GM21717 (cell line): ENCODE measurements at regions not wholly inside any gene's neighbourhood (a gene's known extent, or its start where the extent isn't known, plus 50 kb on each side); places are given as distances from the start of the nearest gene placed in this dataset.
"Not testable (repeated sequence)": the region's sequence is repeated elsewhere in the genome, so short reads cannot be mapped to it uniquely, and the experiment has no call there.

Experiments
- ATAC-seq: cut with Tn5 transposase; IDR thresholded peaks from one replicate; pipeline ENCODE4 v1.9.1; 2021; ENCODE audit warnings: mild to moderate bottlenecking, moderate library complexity; ENCODE audit not compliant: unreplicated experiment

DNA sequence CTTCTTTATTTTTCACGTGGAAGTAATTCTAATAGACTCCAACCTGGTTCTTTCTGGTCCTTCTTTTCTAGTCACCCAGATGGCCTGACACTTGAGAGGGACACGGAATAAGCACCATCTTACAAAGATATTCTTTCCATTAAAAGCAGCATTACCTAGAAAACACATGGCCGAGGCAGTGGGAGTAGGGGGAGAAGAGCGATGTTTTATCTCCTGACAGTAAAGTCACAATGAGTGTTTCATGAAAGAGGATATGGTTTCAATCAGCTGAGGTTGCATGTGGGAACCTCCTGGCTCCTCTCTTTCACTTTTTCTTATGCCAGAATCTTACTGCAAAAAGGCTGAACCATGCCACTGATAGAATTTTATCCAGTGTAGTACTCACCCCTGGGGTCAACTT is 288.8 kb upstream of the SPAG17 start:
- ATAC-seq: no peak

DNA sequence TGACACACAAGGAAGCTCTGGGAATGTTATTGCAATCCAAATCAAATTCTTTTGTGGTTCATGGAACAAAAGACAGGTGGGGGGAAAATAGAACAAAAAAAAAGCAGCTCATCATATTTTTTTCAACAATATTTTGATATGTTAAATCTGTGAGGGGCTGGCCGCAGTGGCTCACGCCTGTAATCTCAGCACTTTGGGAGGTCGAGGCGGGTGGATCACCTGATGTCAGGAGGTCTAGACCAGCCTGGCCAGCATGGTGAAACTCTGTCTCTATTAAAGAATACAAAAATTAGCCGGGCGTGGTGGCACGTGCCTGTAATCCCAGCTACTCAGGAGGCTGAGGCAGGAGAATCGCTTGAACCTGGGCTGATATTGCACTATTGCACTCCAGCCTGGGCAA is 279.4 kb upstream of the SPAG17 start:
- ATAC-seq: not testable (repeated sequence)

DNA sequence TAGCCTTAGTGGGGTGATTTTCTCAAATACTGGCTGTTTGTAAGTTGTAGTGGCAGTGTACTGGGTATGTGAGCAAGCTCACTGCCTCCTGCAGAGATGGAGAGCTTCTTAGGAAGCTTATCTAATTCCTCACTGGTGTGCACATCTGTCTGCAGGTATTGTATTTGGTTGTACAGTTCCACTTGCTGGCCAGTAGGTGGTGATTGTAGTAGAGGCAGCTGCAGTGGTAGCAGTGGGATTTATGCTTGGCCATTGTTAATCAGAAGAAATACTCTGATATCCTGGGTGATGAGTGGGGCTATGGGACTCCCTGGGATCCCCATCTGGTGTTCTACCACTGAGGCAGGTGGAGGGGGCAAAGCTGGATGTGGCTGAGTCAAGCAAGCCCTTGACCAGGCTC is 276.1 kb upstream of the SPAG17 start:
- ATAC-seq: no peak

DNA sequence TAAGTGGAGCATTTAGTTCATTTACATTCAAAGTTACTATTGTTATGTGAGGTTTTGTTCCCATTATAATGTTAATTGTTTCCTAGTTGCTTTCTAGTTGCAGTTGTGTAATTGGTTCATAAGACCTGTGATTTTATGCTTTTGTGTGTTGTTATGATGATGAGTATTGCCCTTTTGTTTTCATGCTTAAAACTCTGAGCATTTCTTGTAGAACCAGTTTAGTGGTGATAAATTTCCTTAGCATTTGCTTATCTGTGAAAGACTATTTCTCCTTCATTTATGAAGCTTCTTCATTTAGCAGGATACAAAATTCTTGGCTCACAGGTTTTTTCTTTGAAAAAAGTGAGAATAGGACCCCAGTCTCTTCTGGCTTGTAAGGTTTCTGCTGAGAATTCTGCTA is 274.8 kb upstream of the SPAG17 start:
- no peak for ATAC-seq

DNA sequence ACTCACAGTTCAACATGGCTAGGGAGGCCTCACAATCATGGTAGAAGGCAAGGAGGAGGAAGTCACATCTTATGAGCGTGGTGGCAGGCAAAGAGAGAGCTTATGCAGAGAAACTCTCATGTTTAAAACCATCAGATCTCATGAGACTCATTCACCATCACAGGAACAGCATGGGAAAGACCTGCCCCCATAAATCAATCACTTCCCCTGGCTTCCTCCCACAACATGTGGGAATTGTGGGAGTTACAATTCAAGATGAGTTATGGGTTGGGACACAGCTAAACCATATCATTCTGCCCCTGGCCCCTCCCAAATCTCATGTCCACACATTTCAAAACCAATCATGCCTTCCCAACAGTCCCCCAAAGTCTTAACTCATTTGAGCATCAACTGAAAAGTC is 268.8 kb upstream of the SPAG17 start:
- not testable (repeated sequence) for ATAC-seq

DNA sequence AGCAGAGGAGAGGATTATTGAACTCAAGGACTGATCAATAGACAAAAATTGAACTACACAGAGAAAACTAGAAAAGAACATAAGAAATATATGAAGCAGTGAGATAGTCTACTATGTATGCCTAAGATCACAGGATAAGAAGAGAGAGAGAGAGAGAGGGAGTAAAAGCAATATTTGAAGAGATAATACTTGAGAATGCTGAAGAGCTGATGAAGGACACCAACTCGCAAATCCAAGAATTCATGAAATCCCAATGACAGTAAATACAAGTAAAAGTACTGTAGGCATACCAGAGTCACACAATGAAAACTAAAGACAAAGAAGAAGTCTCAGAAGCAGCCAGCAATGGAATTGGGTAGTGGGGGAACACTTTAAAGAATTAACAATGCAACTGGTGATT is 260.1 kb upstream of the SPAG17 start:
- no peak for ATAC-seq

DNA sequence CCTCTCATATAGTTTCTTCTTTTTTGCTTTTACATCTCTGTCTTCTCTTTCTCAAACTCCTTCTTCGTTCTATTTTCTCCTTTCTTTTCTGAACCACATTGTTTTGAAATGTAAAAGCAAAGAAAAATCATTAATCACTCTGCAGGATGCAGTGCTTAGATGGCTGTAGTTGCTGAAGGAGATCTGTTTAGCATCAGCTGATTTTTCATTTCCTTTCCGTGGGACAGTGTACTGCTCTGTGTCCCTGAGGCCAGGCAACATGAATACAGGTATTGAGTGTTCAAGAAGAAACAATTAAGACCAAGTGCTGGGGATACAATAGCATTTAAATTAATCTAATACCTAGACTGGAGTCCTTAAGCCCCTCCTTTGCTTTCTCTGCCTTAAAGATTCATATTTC is 257.2 kb upstream of the SPAG17 start:
- no peak for ATAC-seq

DNA sequence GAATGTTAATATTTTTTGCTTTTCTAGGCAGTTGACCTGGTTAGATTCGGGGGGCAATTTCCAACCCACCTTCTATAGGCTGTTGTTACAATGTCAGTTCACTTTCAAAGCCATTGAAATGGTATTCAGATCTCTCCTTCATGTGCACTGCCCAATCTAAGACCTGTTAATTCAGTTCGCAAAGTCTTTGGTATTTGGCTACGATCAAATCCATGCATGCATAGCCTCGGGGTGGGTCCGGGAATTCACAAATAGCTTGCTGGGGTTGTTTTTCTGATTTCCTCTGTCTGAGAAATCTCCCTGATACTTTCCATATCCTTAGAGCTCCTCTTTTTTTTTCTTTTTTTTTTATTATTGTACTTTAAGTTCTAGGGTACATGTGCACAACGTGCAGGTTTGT is 252.6 kb upstream of the SPAG17 start:
- ATAC-seq: no peak

DNA sequence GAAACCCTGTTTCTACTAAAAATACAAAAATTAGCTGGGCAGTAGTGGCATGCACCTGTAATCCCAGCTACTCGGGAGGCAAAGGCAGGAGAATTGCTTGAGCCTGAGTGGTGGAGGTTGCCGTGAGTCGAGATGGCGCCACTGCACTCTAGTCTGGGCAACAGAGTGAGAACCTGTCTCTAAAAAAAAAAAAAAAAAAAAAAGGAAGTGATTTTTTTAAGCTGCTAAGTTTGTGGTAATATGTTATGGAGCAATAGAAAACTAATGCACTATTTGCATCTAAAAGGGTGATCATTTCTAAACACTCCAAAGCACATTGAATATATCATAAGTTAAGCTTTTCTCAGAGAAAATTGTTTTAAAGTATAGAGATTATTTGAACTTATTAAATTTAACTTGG is 244.8 kb upstream of the SPAG17 start:
- no peak for ATAC-seq

DNA sequence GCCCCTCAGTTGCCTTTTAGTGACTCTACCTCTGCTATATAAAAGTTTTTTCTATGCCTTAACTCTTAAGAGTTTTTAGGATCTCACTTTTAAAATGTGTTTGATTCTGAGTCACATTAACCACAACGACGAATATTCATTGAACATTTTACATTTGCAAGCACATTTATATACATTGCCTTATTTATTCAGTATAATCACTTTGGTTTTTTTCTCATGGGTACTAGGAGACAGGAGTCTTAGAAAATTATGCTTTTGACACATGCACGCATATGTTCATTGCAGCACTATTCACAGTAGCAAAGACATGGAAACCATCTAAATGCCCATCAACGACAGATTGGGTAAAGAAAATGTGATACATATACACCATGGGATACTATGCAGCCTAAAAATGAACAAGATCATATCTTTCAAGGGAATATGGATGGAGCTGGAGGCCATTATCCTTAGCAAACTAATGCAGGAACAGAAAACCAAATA is 236.9 kb upstream of the SPAG17 start:
- ATAC-seq: no peak

DNA sequence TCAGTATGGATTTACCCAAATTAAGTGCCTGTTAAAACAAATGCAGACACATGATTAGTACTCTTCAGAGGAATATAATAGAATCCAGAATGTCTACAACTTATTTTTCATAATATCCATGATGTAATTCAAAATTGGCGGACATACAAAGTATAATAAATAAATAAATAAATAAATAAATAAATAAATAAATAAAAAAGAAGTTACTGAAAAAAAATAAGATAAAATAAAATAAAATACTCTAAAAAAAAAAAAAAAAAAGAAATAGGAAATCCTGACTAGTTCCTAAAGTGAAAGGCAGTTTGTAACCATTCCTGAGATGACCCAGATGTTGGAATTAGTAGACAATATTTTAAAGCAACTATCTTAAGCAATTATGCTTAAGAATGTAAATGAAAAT is 219.0 kb upstream of the SPAG17 start:
- ATAC-seq: no peak

DNA sequence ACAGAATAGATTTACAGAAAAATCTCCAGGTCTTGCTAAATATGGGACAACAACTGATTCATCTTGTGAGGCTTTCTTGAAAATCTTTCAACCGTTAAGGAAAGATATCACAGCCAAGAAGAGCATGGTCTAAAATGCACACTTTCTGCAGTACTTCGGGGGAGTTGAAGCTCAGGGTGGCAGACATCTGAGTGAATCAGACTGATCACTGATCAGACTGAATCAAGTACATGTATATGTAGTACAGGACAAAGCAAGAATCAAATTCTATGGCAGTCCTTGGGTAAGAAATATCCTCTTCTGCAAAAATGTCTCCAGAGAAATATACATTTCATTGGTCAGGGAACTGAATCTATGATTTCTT is 212.4 kb upstream of the SPAG17 start:
- no peak for ATAC-seq

DNA sequence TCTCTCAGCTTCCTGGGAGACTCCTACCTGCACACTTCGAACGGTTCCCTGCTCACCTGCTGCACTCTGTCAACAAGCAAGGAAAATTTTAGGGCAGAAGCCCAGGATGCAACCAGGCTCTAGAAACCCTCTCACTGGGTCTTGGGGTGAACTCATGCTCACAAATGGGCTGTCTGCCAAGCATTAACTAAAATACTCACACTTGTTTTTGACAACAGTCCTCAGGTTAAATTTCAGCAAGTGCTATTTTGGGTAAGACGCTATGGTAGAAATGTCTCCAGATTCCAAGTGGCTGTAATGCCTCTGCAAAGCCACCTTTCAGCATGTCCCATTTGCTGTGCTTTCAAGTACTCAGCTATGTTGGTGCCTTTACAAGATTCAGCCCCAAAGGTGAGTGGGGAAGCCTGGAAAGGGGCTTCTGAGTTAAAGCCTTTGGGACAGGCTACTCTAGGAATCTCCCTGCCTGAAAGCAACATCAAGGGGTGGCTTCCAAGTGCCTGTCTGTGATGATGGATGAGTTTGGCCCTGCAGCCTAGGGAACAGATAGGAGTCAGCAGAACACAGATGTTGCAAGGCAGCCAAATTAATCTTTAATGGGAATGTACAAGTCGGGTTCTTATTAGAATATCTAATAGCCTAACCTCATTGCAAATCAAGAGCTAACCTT is 211.9 kb upstream of the SPAG17 start:
- no peak for ATAC-seq

DNA sequence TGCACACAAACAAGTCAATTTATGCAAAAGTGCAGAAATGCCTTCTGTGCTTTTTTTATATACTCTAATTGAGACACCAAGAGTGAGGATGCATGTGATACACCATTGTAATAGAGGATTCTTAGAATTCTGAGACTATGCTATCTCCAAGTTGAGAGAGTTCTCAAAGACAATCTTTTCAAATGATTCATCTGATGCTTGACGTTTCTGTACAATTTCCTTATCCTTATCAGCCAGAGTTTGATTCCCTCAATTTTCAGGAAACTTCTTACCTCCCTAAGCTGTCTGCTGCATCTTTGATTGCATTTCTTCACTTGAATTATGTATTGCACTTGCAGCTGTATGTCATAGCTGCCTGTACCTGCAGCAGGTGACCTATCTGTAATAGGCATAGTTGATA is 211.3 kb upstream of the SPAG17 start:
- no peak for ATAC-seq

DNA sequence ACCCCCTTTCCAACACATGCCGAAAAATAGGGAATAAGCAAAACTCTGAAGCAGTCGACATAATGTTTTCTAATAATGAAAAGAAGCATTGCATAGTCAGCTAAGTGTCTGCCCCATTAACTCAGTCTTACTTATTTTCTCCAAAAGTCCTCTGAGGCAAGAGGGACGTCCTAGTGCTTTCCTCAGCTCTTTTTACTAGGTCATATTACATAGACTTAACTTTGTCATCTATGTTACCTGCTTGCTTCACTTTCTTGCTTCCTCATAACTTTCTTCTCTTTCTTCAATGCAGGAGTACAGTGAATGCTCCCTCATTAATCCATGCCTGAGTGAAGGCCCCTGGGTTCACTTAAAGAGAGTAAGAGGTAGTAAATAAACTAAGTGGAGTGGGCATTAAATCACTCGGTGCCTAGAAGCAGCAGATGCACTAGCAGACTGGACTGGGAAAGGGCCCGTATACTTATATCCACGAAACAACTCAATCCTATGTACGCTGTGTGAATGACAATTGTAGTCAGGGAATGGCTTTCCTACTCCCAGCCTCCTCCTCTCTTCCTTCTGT is 210.5 kb upstream of the SPAG17 start:
- ATAC-seq: no peak

DNA sequence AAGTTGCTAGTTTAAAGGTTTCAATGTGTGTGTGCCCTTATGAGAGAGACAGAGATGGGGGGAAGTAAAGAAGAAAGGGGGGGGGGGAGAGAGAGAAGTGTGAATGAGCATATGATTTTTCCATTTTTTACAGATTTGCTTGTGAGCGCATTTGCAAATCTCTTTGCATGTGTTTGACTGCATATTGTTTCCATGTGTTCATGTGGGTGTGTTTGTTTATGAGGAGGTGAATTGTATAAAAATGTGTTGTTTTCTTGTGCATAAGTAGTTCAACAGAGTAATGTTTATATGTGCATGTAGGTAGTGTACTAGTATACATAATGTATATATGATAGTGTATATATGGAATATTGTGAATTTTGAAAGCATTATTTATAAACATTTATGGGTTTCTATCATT is 205.9 kb upstream of the SPAG17 start:
- ATAC-seq: no peak

DNA sequence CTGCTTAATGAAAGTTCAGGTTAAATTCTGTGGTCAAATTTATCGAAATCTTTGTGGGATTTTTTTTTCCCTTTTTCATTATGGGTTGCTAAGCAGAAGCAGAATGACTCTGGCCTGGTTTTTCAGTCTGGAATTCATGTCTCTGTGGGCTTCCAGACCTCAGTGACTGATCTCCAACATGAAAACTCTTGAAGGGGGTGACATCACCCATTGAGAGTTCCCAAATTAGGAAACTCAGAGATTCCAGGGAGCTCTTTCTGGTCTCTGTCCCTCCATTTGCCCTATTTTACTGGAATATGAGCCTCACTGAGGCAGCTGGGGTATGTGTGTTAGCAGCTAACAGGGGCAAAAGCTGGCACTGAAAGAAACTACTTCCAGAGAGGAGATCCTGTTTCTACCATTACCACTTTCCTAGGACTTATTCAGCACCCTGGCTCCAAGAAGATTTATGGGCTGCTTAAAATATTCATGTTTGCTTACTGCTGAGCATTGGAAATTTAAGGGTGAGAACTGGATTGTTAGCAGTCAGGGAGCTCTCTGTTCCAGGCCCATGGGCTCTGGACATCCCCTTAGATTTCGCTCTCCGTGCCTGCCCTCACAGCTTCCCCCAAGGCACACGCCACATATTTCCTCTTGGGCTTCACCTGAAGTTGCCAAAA is 203.4 kb upstream of the SPAG17 start:
- no peak for ATAC-seq

DNA sequence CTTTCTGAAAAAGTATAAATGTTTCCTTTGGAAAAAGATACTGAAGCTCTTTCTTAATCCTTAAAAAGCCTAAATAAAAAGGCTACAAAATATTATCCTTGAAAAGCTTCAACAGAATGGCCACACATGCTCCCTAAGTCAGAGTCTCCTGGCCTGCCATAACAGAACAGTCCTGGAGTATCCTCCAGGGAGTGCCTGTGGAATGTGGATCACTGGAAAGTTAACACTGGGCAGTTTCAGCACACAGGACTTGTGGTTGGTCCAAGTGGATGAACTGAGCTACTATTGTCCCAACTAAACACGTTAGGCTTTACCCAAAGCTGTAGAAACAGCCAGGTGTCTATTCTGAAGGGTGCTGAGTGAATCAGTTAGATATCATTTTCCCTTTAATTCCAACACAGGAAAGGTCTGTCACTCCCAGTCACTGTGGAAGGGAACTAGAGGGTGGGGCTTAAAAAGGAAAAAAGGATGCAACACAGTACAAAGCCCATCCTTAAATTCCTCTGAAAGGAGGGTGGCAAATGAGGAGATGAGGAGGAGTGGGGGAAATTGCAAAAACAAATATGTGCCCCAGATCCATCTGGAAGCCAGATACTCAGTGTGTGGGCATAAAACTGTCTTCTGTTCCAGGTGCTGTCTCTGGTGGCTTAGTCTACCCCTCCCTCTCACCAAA is 196.3 kb upstream of the SPAG17 start:
- no peak for ATAC-seq

DNA sequence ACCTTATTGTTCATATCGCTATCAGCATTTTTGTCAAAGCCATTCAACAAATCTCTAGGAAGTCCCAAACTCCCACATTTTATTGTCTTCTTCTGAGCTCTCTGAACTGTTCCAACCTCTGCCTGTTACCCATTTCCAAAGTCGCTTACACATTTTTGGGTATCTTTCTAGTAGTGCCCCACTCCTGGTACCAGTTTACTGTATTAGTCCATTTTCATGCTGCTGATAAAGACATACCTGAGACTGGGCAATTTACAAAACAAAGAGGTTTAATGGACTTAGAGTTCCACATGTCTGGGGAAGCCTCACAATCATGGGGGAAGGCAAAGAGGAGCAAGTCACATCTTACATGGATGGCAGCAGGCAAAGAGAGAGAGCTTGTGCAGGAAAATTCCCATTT is 192.2 kb upstream of the SPAG17 start:
- ATAC-seq: not testable (repeated sequence)

DNA sequence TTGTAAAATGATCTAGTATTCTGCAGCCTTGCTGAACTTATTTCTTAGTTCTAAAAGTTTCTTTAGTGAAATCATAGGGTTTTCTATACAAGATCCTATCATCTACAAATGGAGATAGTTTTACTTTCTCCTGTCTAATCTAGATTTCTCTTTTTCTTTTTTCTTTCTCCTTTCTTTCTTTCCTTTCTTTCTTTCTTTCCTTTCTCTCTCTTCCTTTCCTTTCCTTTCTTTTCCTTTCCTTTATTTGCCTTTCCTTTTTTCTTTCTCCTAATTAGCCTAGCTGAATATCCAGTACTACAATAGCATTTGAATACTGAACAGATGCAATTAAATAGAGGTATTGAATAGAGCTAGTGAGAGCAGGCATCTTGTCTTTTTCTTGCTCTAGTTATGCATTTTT is 186.6 kb upstream of the SPAG17 start:
- no peak for ATAC-seq

DNA sequence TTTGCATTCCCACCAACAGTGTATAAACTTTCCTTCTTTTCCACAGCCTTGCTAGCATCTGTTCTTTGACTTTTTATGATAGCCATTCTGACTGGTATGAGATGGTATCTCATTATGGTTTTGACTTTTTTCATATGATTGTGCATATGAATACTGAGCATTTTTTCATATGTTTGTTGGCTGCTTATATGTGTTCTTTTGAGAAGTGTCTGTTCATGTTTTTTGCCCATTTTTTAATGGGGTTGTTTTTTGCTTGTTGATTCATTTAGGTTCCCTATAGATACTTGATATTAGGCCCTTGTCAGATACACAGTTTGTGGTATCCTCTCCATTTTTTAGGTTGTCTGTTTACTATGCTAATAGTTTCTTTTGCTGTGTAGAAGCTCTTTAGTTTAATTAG is 185.8 kb upstream of the SPAG17 start:
- no peak for ATAC-seq

DNA sequence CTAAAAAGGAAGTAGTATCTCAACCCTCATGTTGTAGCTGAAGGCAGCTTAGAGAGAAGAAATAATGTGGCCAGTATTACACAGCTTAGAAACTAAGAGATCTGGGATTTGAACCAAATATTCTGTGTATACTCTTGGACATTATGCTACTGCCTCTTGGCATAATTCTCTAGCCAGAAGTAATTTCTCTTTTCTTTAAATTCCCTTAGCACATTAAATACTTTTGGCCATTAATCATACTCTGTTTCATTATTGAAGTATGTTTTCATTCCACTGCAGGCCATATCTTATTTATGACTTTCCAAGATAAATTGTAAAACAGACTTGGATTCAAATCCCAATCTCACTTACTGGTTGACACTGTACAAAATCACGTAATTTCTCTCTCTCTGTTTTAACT is 181.3 kb upstream of the SPAG17 start:
- no peak for ATAC-seq
